Spleen (tissue), 7 donors: ENCODE measurements at regions not wholly inside any gene's neighbourhood (a gene's known extent, or its start where the extent isn't known, plus 50 kb on each side); places are given as distances from the start of the nearest gene placed in this dataset.
"Not testable (repeated sequence)": the region's sequence is repeated elsewhere in the genome, so short reads cannot be mapped to it uniquely, and the experiment has no call there.

Source experiments
- CTCF ChIP-seq, 11 experiments: fragments of 200-600 bp in 7 of 11; fragments of 450-650 bp in 4 of 11; sonication (generic) in 4 of 11; IDR thresholded peaks in 8 of 11; conservative IDR thresholded peaks in 3 of 11; 1 replicate in 7 of 11; 2 replicates in 4 of 11; pipeline versions ENCODE4 v1.4.0 to v1.8.0; 2016 to 2021; ENCODE audit warnings: antibody characterized with exemption in 11 of 11, inconsistent platforms in 4 of 11, mild to moderate bottlenecking in 1 of 11
- POLR2A ChIP-seq, 3 donors: fragments of 450-650 bp; IDR thresholded peaks; one replicate each; pipeline ENCODE4 v1.5.1; 2017; ENCODE audit warnings: antibody characterized with exemption in 3 of 3, mild to moderate bottlenecking in 1 of 3
- POLR2AphosphoS5 ChIP-seq, 3 donors: sonication (generic); formaldehyde crosslinking; IDR thresholded peaks; one replicate each; pipeline ENCODE4 v1.5.1; 2017; ENCODE audit warnings: antibody characterized with exemption in 3 of 3
- donor health status: DM: no; HTN: no; CAD: no; lungs with moderate emphysema.
- donor health status: DM: no; HTN: no; CAD: no.
- donor health status: DM: no; HTN: no; CAD: no.

- not testable (repeated sequence) for TF ChIP-seq POLR2A (IDR thresholded peaks at IDR 0.05); CTCF (IDR thresholded peaks at IDR 0.05 in 8 of 11, conservative IDR thresholded peaks at IDR 0.05 in 3 of 11); POLR2AphosphoS5 (IDR thresholded peaks at IDR 0.05)
These were observed 278.2 kb downstream of the CNTNAP3 start for GRCh38 chr9:39009743-39010142.
